ENCODE measurements at regions not wholly inside any gene's neighbourhood (a gene's known extent, or its start where the extent isn't known, plus 50 kb on each side); places are given as distances from the start of the nearest gene placed in this dataset.
A peak's percentile ranks its signal among the peaks of the same experiment; 100 is the strongest.
"Not testable (repeated sequence)": the region's sequence is repeated elsewhere in the genome, so short reads cannot be mapped to it uniquely, and the experiment has no call there.

DNA sequence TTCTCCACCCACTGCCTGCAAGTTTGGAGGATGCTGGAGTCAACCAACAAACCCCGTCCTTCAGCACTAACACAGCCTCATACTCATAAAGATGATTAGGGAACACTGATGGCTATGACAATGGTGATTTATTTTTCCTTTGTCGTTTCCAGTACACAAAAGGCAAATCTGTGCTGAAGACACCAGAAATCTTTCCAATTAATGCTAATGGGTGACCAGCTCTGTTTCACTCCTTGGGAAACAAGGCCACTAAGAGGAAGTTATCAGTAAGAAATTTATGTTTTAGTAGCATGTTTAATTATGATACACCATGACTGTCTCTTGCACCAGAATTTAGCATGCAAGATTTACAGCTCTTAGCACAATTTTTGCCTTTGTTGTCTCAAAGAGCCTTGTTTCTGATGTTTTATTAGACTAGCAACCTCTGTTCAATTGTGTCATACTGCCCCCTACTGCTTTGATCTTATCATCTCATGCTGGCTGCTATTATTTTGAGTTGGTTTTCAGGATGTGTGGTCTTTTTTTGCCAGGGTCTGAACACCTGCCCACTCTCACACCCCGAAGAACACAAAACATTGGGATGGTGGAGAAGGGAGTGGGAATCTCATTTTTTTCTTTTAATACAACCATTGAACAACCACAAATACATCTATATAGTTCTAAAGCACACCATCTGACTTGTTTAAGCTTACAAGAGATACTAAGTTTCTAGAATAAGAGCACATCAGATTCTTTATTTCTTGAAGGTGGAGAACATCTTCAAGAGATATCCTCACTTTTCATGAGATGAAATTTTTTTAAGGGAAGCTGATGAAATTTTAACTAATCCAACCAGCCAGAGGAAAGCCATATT, 160.9 kb downstream of the SPTSSA start:
- peak in 10 of 56 donors; percentile 1 to 34 (median 10) for DNase-seq

DNA sequence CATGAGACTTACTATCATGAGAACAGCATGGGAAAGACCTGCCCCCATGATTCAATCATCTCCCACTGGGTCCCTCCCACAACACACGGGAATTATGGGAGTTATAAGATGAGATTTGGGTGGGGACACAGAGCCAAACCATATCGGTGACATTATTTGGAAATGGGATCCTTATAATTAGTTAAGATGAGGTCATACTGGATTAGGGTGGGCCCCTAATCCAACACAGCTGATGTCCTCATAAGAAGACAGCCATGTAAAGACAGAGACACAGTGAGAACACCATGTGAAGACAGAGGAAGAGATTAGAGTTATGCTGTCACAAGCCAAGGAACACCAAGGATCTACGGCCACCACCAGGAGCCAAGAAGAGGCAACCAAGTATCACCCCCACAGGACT, 161.7 kb downstream of the SPTSSA start:
- DNase-seq = no peak

DNA sequence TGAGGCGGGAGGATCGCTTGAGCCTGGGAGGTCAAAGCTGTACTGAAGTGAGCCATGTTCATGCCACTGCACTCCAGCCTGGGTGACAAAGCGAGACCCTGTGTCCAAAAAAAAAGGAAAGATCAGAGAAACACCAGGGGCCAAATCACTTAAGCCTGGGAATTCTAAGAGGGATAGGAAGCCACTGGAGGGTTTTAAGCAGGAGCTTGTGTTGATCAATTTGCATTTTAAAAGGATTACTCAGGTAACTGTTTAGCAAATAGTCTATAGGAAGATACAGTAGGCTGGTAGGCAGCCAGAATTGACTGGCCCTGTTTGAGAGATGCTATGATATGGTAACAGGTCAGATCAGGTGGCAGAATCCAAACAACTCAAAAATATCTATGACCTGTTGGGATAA, 162.7 kb downstream of the SPTSSA start:
- DNase-seq = no peak

DNA sequence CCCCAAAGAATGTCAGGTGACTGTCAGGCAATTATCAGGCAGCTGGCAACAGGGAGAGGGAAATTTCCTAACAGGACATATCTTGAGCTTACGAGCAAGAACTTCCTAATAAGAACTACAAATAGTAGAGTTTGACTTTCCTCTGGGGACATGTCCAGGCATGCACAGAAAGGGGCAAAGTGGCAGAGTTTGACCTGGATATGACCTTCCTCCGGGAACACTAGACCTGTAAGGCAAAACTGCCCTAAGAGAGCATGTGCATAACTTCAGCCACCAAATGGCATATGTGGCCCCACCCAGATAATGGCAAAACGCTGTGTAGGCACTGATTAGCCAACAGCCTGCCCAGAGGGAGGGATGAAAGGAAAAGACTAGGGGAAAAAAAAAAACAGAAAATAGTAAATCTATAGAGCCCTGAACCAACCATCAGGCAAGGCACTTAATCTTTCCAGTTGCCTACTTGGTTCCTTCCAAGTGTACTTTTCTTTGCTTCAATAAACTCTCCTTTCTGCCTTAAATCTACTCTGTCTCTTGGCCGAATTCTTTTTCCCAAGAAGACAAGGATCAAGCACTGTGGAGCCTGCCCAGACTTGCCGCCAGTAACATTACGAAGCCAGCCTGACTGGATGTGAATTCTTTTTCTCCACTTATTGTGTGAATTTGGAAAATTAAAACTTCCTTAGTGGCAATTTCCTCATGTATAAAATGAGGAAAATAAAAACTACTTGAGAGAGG, 164.1 kb downstream of the SPTSSA start:
- no peak for DNase-seq

DNA sequence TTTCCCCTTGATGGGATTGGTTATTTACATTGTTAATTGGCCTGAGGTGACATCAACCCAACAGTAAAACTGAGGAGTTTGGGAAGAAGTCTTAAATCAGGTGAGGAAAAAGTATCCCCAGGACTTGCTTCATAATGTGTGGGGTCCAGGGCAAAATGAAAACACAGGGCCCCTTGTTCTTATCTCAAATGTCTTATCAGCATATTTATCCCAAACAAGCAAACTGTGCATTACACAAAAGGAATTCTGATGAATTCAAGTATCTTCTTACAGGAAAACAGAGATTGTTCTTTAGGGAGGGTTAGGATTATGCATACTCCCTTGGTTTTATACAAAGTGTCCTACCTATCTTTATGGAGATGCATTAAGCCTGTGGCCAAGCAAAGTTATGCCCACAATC, 178.4 kb downstream of the SPTSSA start:
- no peak for DNase-seq

DNA sequence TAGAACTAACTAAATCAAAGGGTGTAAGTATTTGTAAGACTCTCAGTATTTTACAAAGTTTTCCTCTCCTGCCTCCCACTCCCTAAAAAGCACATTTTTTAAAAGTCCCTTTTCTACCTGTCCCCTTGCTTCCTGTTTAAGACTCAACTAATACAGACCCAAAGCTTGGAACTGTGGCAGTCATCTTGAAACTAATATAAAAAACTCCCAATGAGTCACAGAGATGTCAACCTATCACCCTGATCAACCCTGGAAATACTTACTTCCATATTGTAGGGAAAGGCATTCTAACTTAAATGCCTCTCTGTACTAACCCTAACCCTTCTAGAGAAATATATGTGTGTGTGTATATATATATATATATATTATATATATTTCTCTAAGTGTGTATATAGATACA, 184.8 kb downstream of the SPTSSA start:
- no peak for DNase-seq

DNA sequence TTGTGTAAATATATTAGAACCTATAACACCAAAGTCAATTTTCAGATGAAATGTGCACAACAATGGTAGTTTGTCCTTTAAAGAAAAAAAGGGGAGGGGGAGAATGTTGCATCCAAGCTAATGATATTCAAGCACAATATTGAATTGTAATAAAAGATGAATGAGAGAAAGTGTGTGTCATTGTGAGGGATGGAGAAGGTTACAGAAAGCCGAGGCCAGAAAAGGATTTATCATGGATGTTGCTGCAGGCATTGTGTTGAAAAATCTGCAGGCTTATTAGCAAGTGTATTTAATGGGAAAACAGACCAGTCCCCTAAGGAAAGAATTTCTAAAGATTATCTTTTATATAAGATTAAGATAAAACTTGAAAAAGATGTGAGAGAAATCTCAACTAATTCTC, 186.5 kb downstream of the SPTSSA start:
- DNase-seq = no peak

DNA sequence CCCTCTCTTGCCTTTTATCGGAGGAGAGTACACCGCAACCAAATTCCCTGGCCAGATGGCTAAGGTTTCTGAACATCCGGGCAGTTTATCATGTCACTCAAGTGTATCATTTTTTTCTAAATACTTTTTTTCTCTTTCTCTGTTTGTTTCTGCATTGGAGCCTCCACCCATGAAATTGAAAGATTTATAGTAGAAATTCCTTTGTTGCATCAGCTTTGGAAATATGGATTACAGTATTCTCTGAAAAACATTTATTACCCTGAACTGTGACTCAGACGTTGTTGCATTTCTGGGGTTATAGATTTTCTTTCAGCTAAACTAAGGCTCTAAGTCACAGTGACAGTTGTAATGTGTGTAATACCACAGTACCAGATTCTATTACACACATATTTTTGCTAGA, 187.0 kb downstream of the SPTSSA start:
- DNase-seq = no peak

DNA sequence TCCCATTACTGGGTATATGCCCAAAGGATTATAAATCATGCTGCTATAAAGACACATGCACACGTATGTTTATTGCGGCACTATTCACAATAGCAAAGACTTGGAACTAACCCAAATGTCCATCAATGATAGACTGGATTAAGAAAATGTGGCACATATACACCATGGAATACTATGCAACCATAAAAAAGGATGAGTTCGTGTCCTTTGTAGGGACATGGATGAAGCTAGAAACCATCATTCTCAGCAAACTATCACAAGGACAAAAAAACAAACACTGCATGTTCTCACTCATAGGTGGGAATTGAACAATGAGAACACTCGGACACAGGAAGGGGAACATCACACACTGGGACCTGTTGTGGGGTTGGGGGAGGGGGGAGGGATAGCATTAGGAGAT, 188.3 kb downstream of the SPTSSA start:
- DNase-seq = not testable (repeated sequence)

DNA sequence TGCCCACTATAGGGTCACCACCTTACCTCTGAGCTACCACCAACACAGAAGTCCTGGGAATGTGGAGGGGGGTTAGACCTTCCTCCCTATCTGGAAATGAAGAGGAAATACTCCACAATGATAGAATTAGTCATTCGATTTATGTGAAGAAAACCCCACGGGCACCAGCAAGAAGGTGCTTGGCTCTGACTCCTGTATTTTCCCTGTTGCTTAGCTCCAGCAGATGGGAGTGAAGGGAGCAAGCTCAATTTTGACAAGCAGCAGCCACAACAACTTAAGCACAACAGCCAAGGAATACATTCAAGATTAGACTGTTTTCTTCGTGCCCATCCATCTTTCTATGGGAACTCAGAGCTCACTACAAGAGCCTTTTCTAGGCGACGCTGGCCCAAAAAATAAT, 191.7 kb downstream of the SPTSSA start:
- peak in 3 of 56 donors; percentile 1 to 3 (median 1) for DNase-seq

DNA sequence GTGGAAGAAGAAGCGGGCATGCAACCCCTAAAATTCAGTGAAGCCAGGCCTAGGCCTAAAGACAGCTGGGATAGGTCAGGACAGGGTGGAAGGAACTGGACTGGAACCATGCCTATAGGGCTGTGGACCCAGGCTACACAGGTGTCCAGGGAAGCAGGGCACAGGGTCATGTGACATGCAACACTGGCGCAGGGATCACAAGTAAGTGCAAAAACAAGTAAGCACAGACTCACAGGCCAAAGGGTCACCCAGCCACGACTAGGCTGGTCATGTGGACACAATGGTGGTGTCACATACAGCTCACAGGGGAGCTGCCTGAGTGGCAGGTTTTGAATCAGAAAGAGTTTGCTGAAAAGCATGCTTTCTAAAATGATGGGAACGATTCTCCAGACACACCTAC, 195.7 kb downstream of the SPTSSA start:
- no peak for DNase-seq

DNA sequence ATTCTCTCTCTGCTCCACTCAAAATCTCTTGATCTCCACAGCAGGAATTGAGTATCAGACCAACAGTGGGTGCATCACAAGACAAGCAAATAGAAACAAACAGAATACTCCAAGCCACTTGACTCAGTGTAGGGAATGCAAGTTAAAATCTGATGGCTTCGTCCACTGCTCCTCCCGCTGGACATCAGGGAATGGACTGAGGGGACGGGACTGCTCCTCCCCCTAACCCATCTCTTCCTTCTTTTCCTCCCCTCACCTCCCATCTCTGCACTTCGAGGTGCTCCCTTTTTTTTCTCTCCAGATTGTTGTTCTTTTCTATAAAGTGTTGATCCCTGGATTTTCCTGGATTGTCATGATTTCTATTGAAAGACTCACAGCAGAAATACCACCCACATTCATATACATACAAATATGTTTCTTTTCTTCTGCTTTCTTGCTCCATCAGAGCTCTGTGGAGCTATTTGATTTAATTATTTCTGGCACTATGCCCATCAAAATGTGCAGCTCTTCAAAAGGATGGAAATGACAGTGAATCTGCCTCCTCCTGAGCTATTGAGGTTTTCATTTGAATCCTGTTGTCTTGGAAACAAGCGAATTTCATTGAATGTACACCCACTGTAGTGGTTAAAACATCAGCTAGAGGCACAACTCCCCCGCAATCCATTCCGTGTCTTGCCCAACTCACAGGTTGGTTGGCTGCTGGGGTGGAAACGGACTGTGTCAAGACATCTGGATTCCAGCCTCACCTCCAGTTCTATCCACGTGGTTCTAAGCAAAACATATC, 199.7 kb downstream of the SPTSSA start:
- DNase-seq = peak in 37 of 56 donors; percentile 1 to 63 (median 20)

DNA sequence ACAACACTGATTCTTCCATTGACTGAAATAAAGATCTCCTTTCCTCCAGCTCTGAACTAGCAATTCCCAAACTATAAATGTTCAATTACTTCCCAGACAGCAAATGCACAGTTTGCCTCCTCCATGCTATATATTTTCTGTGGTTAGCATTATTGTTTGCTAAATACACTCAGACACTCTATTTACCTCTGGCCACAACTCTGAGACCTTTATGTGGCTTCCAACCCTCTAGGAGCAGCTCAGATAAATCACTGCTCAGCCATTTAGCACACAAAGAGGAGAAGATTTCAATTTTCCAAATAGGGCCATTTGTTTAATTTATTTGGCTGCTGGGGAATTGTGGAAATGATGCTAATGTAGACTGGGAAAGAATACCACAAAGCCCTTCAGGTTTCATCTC, 202.0 kb downstream of the SPTSSA start:
- no peak for DNase-seq

DNA sequence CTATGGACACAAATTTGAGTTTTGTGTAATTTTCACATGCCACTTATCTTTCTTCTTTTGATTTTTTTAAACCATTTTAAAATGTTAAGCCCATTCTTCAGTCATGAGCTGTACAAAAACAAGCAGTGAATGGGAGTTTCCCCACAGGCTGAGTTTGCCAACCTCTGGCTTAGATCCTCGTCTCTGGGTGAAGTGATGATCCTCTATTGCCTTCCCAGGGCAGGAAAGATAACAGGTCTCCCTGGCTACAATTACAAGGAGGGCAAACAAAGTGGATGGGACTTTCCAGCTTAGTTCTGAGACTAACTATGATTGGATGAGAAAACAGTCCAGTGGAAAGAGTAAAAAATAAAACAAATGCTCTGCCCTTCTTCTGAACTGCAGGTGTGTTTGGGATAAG, 203.7 kb downstream of the SPTSSA start:
- DNase-seq = no peak

DNA sequence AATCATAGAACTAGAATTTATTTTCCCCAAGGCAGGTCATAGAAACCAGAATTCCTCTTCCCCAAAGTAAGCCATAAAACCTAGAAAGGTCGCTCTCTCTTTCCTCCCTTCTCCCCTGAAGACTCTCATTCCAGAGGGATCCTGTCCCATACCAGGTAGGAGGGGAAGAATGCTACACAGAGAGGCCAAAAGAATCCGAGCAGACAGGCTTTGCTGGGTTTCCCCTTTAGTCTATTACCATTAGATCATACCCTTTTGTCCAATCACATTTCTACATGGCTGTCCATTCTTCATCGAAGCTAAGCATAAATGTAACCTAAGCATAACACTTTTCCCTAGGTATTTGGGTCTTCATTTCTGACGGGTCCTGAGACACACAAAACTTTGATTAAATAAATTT, 204.5 kb downstream of the SPTSSA start:
- no peak for DNase-seq

DNA sequence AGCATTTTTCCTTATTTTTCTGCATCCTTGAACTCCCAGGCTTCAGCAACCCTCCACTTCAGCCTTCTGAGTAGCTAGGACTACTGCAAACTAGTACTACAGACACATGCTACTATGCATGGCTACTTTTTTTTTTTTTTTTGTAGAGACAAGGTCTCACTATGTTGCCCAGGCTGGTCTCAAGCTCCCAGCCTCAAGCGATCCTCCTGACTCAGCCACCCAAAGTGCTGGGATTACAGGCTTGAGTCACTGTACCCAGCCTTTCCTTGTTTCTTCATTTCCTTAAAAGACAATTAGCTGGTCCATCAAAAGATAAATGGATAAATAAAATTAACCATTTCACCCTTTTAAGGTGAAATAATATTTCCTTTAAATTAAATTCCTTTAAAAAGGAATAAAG, 205.8 kb downstream of the SPTSSA start:
- DNase-seq = no peak

DNA sequence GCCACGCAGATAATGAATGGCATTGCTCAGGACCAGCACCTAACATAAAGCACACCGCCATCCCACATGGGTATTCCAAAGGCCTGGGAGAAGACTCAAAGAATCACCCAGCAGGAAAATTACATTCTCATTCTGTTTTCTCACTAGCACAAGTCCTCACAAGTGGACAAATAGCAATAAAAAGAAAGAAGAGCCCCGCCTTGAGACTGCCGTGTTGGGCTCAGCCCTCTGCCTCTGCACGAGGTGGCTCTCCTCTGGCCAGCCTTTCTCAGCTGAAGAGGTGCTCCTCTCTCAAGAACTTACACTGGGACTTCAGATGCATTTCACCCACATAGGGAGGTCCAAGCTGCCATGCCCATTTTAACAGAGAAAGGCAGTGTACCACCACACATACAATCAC, 207.5 kb downstream of the SPTSSA start:
- DNase-seq = no peak

DNA sequence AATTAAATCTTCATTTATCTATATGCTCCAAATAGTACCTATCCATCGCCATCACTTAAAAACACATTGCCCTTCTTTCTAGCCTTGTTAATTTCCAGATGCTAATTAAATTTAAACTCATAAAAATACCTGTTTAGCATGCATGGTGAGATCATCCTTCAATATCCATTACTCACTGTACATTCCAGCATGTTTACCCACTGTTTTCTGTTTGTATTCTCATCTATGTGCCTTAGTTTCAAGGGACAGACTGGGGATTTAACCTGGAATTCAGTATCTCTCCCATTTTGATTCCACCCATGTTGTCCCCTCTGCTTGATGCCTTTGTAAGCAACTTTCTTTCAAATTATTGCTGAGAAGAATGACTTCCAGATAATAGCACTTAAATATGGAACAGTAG, 208.0 kb downstream of the SPTSSA start:
- no peak for DNase-seq

DNA sequence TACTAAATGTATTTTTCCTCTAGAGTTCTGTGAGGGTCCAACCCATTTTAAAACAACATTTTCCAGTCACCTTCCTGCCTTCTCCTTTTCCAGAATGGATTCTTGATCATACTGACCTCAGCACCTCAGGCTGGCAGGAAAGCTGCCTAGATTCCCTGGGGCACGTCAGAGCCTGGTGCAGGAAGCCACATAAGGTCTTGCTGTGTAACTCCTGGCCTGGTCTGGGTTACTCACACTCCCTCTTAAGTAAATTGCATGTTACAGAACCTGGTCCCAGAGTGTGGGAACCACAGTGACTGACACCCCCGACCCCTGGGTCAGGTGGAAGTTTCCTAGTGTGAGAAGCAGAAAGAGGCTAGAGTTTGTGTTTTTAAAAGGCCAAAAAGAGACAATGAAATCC, 209.8 kb downstream of the SPTSSA start:
- no peak for DNase-seq

DNA sequence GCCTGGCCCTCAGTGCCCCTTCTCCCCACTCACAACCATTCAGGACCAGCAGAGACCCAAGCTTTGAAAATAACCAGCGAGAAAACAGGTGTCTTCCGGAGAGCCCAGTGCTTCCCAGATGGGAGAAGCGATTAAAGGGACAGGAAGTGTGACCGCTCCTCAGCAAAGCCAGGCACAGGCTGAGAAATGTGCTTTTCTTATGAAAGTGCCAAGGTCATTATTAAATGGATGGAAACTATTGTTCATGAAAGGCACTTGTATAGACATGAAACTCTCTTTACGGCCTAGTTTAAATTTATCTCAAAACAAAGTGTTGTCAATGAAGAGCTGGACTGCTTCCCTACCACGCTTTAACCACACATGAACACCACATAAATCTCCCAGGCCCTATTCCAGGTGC, 210.4 kb downstream of the SPTSSA start:
- DNase-seq = no peak

DNA sequence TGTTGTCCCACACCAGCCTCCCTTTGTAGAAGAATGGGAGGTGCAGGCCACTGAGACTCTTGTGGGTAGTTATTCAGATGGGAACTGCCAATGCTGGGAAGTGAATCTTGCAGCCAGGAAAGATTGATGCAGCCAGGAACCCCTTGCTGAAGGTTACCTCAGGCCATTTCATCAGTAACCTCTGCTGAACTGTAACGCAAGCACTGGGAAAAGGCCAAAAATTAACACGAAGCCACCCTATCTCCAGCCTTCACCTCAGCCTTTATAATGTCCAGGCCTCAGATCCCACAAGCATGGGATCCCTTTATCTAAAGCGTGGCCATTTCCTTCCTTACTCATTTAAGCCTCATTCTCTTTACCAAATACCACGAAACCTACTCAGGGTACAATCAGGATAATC, 211.1 kb downstream of the SPTSSA start:
- DNase-seq = no peak

DNA sequence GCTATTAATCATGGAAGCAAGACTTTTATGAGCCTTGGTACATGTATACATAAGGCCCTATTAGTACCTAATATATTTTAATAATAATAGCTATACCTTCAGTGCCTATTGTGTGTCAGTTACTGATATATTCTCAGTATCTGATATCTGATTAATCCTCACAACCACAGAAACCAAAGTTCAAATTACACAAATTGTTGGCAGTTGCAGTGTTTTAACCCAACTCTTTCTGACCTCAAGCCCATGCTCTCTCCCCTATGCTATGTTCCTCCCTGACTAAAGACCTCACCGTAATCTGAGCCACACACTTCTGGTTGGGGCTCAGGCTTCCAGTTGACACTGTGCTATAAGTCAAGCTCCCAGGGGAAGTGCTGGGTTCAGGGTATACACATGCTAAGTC, 214.4 kb downstream of the SPTSSA start:
- no peak for DNase-seq

All from nucleus accumbens (tissue), 56 donors.